Smooth muscle cell (in vitro differentiated cells): ENCODE measurements at regions not wholly inside any gene's neighbourhood (a gene's known extent, or its start where the extent isn't known, plus 50 kb on each side); places are given as distances from the start of the nearest gene placed in this dataset.
A peak's percentile ranks its signal among the peaks of the same experiment; 100 is the strongest.

Experiments used
- DNase-seq: peaks from one replicate; lab custom pipeline; 2025; ENCODE audit not compliant: unreplicated experiment; lab: John Stamatoyannopoulos, UW
- H2AFZ ChIP-seq: fragments of 200-600 bp; sonication (generic); 2 replicates; pipeline ENCODE4 v1.6.0; 2016; ENCODE audit warnings: antibody characterized with exemption, low read depth, mild to moderate bottlenecking
- H3F3A ChIP-seq: fragments of 200-600 bp; sonication (generic); 2 replicates; pipeline ENCODE4 v1.6.0; 2017; ENCODE audit warnings: antibody characterized with exemption, low read depth
- H3K27ac ChIP-seq: fragments of 200-600 bp; sonication (generic); 2 replicates; pipeline ENCODE4 v1.5.1; 2016; ENCODE audit warnings: low read depth, mild to moderate bottlenecking
- H3K27me3 ChIP-seq: fragments of 200-600 bp; sonication (generic); 2 replicates; pipeline ENCODE4 v1.6.1; 2016; ENCODE audit warnings: low read depth, mild to moderate bottlenecking
- H3K36me3 ChIP-seq: fragments of 200-600 bp; sonication (generic); 2 replicates; pipeline ENCODE4 v1.5.1; 2016; ENCODE audit warnings: low read depth
- H3K4me1 ChIP-seq: fragments of 200-600 bp; sonication (generic); 2 replicates; pipeline ENCODE4 v1.5.1; 2016; ENCODE audit warnings: low read depth
- H3K4me2 ChIP-seq: fragments of 200-600 bp; sonication (generic); 2 replicates; pipeline ENCODE4 v1.6.0; 2016; ENCODE audit warnings: mild to moderate bottlenecking
- H3K4me3 ChIP-seq: fragments of 200-600 bp; sonication (generic); 2 replicates; pipeline ENCODE4 v1.5.1; 2016; ENCODE audit warnings: mild to moderate bottlenecking
- H3K79me2 ChIP-seq: fragments of 200-600 bp; sonication (generic); 2 replicates; pipeline ENCODE4 v1.6.0; 2016; ENCODE audit warnings: low read depth, mild to moderate bottlenecking
- H3K9ac ChIP-seq: fragments of 200-600 bp; sonication (generic); 2 replicates; pipeline ENCODE4 v1.6.0; 2016; ENCODE audit warnings: low read depth
- H3K9me3 ChIP-seq: fragments of 200-600 bp; sonication (generic); replicated peaks from 2 replicates; pipeline ENCODE4 v1.5.1; 2016; ENCODE audit warnings: low read depth
- H4K20me1 ChIP-seq: fragments of 200-600 bp; sonication (generic); 2 replicates; pipeline ENCODE4 v1.6.0; 2016; ENCODE audit warnings: low read depth
- WGBS: methylation state at CpG from one replicate; pipeline ENCODE4 v1.1.7; 2016; ENCODE audit warnings: low lambda C conversion rate; 5-methylcytosine and 5-hydroxymethylcytosine counted together
- TF ChIP-seq, protein P1 (sequence below): fragments of 200-600 bp; sonication (generic); IDR thresholded peaks from 2 replicates; pipeline ENCODE4 v1.5.1; 2017; ENCODE audit warnings: borderline replicate concordance, mild to moderate bottlenecking, antibody characterized with exemption; ENCODE audit not compliant: insufficient read depth, poor library complexity, severe bottlenecking

DNA sequence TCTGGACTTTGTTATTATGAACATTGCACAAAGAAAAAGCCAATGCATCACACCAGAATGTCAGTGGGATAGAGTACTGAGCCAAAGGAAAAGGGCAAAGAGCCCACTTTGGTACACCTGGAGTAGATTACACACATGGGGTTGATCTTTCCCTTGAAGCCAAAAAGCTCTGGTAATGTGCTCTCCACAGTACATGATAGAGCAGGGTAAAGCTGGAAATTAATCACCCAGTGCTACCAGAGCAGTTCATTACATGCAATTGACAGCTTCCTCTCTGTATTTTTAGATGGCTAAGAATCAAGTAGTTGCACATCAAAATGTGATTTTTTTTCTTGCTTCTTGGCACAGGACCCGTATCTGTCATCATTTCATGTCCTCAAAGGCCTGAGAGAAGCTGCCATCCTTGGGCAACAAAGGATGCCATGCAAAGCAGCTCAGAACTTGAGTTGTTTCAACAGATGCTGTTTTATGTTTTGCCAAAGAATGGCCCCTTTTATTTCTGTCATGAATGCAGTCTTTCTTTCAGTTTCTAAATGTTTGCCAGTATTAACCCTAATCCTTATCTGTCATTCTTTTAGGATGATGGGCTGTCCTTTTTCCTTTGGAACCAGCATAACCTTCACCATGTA lies 88.1 kb downstream of the HDGFL1 start:
- H3K27me3 ChIP-seq: no peaks in the 10 kb centered on the region
- H3K27ac ChIP-seq: no peak overlapping the region
- no peak overlapping the region for H3K4me2 ChIP-seq
- H3K36me3 ChIP-seq: no peaks in the 10 kb centered on the region
- peak overlapping the region; percentile 35 for H2AFZ ChIP-seq
- H4K20me1 ChIP-seq: no peaks in the 10 kb centered on the region
- DNase-seq: no peak
- no peaks in the 10 kb centered on the region for H3K79me2 ChIP-seq
- no peak overlapping the region for H3K9ac ChIP-seq
- 81% methylated on average over 1 of the region's 1 CpG for WGBS
- no peaks in the 10 kb centered on the region for H3F3A ChIP-seq
- H3K4me1 ChIP-seq: no peaks in the 10 kb centered on the region
- TF ChIP-seq, protein P1, sequence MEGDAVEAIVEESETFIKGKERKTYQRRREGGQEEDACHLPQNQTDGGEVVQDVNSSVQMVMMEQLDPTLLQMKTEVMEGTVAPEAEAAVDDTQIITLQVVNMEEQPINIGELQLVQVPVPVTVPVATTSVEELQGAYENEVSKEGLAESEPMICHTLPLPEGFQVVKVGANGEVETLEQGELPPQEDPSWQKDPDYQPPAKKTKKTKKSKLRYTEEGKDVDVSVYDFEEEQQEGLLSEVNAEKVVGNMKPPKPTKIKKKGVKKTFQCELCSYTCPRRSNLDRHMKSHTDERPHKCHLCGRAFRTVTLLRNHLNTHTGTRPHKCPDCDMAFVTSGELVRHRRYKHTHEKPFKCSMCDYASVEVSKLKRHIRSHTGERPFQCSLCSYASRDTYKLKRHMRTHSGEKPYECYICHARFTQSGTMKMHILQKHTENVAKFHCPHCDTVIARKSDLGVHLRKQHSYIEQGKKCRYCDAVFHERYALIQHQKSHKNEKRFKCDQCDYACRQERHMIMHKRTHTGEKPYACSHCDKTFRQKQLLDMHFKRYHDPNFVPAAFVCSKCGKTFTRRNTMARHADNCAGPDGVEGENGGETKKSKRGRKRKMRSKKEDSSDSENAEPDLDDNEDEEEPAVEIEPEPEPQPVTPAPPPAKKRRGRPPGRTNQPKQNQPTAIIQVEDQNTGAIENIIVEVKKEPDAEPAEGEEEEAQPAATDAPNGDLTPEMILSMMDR: no peak
- no peak overlapping the region for H3K4me3 ChIP-seq
- H3K9me3 ChIP-seq: no peaks in the 10 kb centered on the region

DNA sequence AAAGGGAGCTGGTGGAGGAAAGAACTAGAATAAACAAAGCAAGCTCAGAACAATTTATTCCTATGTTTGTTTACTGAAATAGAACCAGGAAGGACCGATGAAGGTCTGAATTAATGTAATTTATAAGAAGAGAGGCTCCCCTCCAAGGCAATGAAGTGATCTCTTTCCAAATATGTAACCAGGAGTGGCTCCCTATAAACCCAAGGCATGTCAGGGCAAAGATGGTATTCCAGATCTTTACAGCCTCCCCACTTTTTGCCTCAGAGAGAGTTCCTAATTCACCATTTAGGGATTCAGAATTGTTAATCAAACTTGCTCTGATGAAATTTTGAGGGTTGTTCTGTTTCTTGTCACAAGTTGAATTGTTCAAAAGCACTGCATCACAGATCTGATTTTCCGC lies 88.8 kb downstream of the HDGFL1 start:
- Histone ChIP-seq H4K20me1 (no peaks in the 10 kb centered on the region), H3K4me2 (no peak overlapping the region)

DNA sequence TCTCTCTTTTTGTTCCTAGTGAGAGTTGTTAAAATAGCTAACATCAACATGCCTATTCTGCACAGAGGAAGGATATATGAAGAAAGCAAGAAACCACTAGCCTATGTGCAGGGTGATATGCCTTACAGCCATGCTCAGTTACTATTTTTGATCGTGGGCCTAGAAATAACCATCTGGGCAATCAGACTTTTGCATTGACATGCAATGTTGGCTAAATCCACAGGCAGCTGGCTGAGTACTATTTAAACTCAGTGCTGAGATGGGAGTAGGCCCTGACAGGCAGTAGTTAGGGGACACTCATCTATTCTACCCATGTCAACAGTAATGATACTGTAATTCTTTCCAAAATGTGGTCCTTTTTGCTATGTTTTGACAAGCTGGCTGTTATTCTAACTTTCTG lies 89.6 kb downstream of the HDGFL1 start:
- no peak overlapping the region for H3K27ac ChIP-seq
- H3K9ac ChIP-seq: no peak overlapping the region
- H3K4me3 ChIP-seq: no peak overlapping the region
- no peak for DNase-seq
- WGBS: 48% methylated on average over 1 of the region's 1 CpG
- no peaks in the 10 kb centered on the region for H3K36me3 ChIP-seq
- H3K4me1 ChIP-seq: no peaks in the 10 kb centered on the region
- TF ChIP-seq, protein P1: no peak
- no peaks in the 10 kb centered on the region for H3K27me3 ChIP-seq
- H3K4me2 ChIP-seq: no peak overlapping the region
- no peak overlapping the region for H2AFZ ChIP-seq
- H4K20me1 ChIP-seq: no peaks in the 10 kb centered on the region
- H3K9me3 ChIP-seq: no peaks in the 10 kb centered on the region
- H3F3A ChIP-seq: no peaks in the 10 kb centered on the region
- H3K79me2 ChIP-seq: no peaks in the 10 kb centered on the region

More for the DNA sequence above, 88.8 kb downstream of the HDGFL1 start:
- H3K9me3 ChIP-seq: no peaks in the 10 kb centered on the region
- H3K27ac ChIP-seq: no peak overlapping the region
- no peak overlapping the region for H3K4me3 ChIP-seq
- no peak for DNase-seq
- TF ChIP-seq, protein P1: no peak
- no peaks in the 10 kb centered on the region for H3K79me2 ChIP-seq
- 94% methylated on average over 2 of the region's 2 CpGs for WGBS
- H3K4me1 ChIP-seq: no peaks in the 10 kb centered on the region
- H3K9ac ChIP-seq: no peak overlapping the region
- no peaks in the 10 kb centered on the region for H3F3A ChIP-seq
- peak overlapping the region; percentile 35 for H2AFZ ChIP-seq
- no peaks in the 10 kb centered on the region for H3K36me3 ChIP-seq
- no peaks in the 10 kb centered on the region for H3K27me3 ChIP-seq

DNA sequence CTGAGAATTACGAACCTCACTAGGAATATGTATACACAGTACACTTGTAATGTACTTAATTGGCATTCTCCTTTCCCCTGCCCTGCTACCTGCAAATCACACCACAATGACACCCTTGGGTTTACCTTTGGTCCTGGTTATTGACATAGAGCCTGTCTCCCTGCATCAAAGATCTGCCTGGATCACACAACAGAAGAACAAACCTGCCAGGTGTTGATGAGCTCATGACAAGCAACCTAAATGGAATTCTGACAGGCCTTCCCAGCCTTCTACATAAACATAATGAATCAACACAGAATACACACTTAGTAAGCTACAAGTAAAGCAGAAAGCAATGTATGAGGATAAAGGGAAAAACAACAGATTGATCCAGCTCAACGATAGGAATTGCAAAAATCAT lies 95.6 kb downstream of the HDGFL1 start:
- Histone ChIP-seq H3K9ac (no peak overlapping the region), H3K4me1 (no peaks in the 10 kb centered on the region), H3K4me2 (no peak overlapping the region), H3K36me3 (no peaks in the 10 kb centered on the region), H3K27ac (no peak overlapping the region), H3K9me3 (no peaks in the 10 kb centered on the region), H3K4me3 (no peak overlapping the region), H3K27me3 (no peaks in the 10 kb centered on the region), H4K20me1 (no peaks in the 10 kb centered on the region), H3K79me2 (no peaks in the 10 kb centered on the region), H3F3A (no peaks in the 10 kb centered on the region), H2AFZ (no peak overlapping the region)
- DNase-seq: no peak
- WGBS: 94% methylated on average over 2 of the region's 2 CpGs
- TF ChIP-seq, protein P1: no peak
